GM19239 (cell line): ENCODE measurements at regions not wholly inside any gene's neighbourhood (a gene's known extent, or its start where the extent isn't known, plus 50 kb on each side); places are given as distances from the start of the nearest gene placed in this dataset.

ENCODE experiments used
- DNase-seq: peaks from one replicate; pipeline ENCODE4 v3.0.0; 2011; ENCODE audit warnings: low spot score; ENCODE audit not compliant: insufficient read length
- FAIRE-seq: peaks from 2 replicates; lab custom pipeline; 2011; peaks lifted over from hg19 to GRCh38; lab: Jason Lieb, UNC

DNA sequence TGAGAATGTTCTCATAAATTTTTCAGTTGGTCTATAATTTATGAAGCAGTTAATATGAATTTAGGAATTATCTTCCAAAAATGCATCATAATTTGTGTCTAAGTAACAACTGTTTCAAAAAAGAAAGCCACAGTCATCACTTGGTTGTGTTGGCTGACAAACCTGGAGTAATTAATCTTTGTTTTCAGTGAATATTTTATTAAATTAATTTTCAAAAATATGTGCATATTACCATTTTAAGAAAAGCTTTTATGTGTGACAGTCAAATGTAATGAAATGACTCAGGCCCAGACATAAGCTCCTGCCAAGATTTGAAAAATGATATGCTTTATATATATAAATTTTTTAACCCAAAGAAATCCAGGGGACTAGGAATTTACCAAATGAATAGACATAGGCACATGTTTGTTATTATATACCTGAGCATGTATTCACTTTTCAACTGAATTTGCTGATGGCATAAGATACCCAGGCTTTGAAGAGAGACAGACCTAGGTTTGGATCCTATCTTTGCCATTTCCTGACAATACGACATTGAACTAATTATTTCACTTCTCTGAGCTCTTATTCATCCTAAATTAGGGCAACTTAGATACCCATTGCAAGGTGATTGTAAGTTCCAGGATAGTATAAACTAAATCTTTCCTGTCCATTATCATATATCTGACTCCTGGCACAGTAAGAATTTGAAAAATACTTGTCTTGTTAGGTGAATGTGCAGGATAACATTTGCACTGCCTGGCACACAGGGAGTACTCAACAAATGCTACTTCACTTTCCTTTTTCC lies 729.5 kb upstream of the ADGRL2 start:
- FAIRE-seq: no peak

DNA sequence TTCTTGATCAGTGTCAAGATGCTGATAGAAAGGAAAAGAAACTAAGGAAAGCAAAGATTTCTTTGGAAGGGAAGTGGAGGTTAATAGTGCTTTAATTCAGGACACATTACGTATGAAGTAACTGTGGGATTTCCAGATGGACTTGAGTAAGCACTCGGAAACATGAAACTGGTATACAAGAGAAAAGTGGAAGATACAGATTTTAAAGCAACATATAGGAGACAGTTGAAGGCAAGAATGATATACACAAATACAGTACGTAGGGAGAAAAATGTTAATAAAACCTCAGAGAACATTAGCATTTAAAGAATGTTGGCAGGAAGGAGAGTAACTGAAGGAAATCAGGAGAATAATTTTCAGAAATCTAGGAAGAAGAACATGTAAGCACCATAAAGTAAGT lies 730.9 kb upstream of the ADGRL2 start:
- no peak for DNase-seq
- no peak for FAIRE-seq

More for the DNA sequence above, 729.5 kb upstream of the ADGRL2 start:
- DNase-seq: no peak

DNA sequence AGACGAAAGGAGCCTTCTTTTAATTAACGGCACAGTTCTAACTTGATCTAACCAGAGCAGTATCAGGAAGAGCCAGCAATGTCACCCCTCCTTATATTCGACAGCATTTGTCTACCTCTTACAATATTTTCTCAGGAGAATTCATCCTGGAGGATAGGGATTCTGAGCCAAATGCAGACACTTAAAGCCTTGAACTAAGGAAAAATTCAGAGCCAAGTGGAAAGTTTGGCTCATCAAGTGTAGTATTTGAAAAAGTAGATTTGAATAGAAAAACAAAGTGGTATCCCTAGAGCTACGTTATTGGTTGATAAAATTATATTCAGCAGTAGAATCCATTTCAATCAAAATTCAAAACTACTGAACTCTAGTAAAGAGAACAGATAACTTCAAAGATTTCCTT lies 732.0 kb upstream of the ADGRL2 start:
- FAIRE-seq (no peak), DNase-seq (no peak)

DNA sequence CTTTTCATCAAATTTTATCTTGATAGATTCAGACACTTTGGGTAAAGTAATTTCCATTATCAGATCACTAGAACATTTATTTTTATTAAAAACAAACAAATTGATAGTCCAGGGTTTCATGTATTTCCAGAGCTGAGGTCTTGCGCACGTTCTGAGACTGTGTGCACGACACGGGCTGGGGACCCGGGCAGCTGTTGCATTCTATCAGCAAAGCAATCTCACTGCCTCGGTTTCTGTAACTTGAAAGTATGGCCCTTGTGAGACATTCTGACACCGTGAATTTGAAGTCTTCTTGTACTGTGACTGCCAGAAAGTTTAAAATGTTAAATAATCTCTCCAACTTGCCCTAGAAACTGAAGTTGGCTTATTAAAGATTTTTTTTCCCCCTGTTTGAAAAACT lies 746.9 kb upstream of the ADGRL2 start:
- FAIRE-seq (no peak), DNase-seq (no peak)

DNA sequence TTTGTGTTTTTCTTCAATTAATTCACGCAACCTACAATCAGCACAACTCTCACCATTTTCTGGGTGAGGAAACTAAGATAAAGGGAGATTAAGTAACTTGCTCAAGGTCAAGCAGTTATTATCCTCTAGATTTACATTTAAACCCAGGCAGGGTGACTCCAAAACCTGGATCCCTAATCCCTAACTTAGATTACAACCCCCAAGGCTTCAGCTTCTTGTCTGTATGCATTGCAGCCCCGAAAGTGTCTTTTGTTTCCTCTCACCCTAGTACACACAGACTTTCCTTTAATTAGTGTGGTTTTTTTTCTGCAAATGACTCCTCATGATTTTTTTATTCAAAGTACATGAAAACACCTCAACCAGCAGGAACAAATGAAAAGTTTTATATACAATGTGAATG lies 748.6 kb upstream of the ADGRL2 start:
- no peak for DNase-seq
- no peak for FAIRE-seq

DNA sequence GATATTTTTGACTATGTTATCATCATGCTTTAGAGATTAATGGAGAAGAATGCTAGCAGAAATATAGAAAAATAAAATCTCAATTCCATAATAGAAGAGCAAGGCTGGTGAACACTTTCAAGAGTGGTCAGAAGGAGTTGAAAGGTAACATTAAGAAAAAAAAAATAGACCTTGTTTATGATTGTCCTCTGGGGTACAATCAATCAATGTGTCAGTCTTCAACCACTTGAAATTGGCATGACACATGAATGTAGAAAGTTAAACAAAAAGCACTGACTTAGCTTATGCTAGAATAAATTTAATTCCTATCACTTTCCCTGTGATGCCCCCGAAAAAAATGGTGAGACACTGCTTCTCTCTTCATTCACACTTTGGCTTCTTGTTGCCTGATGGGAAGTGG lies 750.3 kb upstream of the ADGRL2 start:
- DNase-seq (no peak), FAIRE-seq (no peak)

DNA sequence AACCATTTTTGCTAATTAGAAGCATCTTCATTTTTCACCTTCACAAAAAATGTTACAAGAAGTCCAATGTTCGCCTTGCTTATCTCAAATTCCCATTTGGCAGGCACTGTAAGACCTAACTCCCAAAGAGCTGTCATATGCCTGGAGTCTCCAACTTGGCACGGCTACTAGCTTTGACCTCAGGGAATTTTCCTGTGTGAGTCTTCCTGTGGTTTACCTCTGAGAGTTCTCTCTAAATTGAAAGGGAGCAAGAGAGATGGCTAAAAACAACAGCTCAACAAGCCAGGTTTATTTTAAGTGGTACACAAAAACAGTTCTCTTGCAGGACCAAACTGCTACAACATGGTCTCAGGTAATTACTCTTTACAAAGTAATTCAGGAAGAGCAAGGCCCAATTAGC lies 756.0 kb upstream of the ADGRL2 start:
- DNase-seq: no peak
- no peak for FAIRE-seq

DNA sequence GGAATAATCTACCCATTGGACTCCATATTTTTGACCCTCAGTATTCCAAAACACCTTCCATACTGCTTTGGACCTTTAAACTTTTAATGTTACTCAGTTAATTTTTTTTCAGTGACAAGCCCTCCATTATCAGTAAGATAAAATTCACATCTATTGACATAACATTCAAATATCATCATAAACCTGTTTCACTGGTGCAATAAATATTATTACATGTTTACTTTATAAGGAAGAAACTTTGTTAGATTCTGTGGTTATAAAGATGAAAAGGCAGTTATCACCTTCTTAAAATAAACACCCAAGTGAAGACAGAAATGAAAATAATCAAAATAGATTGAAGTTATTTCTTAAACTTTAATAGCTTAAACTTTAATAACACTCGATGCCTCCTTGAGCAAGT lies 758.5 kb upstream of the ADGRL2 start:
- FAIRE-seq (no peak), DNase-seq (no peak)

DNA sequence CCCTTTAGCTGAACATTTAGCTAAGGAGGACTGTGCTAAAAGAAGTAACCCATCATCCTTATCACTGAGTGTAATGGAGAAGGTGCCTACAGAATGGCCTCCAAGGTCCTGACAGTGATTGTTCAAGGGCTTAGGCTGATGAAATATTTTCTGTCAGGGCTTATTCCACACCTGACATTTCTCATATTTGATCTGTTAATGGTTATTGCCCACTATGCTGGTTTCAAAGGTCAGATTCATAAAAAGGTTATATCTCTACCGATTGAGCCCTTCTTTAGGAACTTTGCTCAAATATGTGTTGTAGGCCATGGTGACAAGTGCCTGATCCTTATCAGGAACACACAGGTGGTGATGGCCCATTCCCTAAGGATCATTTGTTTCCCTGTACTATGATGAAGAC lies 766.4 kb upstream of the ADGRL2 start:
- DNase-seq (no peak), FAIRE-seq (no peak)

DNA sequence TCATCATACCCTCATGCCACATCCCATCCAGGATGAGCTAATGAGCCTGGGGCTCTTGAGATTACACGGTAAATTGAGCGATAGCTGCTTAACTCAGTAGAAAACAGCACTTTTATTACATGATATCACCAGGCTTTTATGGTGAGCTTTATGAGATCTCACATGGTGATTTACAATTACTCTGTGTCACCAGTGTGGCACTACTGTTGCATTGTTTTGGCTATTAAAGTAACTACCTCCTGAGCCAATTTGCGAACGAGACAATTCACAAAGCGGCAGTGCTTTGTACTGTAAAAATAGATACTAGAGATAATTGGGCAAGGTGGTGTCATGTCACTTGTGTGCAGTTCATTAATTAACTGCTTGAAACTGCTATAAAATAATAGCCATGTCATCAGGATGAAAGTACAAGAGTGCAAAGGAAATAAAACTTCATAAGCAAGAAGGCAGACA lies 767.7 kb upstream of the ADGRL2 start:
- DNase-seq (no peak), FAIRE-seq (no peak)

DNA sequence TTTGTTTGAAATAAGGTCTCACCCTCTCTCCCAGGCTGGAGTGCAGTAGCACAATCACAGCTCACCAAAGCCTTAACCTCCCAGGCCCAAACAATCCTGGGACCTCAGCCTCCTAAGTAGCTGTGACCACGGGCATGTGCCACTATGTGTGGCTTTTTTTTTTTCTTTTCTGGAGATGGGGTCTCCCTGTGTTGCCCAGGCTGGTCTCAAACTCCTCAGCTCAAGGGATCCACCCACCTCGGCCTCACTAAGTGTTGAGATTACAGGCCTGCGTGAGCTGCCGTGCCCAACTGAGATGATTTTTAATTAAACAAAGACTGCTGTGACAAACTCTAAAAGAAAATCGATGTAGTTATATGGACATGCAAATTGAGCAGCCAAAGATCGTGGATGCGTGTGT lies 768.4 kb upstream of the ADGRL2 start:
- no peak for DNase-seq
- no peak for FAIRE-seq

DNA sequence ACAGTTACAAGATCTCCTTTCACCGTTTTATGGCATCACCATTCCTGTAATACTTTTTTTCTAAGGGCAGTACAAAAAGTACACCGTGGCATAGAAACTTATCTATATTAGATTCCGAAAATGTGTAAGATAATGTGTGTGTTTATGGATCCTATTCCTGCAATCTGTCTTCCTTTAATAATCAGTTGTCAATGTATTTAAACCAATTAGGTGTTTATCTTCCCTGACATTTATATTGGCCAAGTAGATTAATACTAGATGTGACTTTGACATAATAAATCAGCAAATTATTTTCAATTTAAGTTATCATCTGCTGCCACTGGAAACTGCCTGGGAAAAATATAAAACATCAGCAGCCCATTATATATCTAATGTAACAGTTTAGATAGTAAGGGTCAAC lies 770.3 kb upstream of the ADGRL2 start:
- FAIRE-seq: no peak

DNA sequence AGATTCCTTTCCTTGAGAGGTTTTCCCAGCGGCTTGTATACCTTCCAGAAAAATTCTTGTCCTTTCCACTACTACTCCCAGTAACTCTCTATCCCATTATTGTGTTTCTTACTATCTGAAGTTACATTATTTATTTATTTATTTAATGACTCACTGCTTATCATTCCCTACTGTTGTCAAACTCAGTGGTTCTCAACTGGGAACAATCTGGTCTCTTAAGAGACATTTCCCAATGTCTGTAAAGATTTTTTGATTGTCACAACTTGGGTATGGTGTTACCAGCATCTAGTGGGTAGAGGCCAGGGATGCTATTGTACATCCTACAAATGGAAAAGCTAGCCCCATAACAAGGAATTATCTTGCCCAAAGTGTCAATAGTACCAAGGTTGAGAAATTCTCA lies 771.5 kb upstream of the ADGRL2 start:
- FAIRE-seq (no peak), DNase-seq (no peak)

More for the DNA sequence above, 770.3 kb upstream of the ADGRL2 start:
- DNase-seq: no peak

DNA sequence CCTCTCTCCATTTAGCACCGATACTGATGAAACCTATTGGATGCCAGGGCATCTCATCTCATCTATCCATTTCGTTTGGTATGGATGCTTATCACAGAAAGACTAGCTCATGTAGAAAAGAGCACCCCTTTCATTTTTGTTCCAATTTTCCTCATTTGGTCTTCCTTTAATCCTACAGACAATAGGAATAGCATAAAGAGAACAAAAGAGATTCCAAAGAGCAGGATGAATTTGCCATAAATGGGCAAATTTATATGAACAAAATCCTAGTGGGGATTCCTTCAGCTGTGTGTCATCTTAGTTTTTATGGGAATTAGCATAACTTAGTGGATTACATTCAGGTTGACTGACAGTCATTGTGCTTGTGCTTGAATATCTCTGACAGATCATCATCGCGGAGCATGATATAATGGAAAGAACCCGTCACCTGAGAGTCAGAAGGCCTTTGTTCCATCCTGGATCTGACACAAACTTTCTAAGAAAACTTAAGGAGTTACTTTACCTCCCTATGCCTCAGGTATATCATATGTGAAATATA lies 777.5 kb upstream of the ADGRL2 start:
- no peak for DNase-seq
- FAIRE-seq: no peak

DNA sequence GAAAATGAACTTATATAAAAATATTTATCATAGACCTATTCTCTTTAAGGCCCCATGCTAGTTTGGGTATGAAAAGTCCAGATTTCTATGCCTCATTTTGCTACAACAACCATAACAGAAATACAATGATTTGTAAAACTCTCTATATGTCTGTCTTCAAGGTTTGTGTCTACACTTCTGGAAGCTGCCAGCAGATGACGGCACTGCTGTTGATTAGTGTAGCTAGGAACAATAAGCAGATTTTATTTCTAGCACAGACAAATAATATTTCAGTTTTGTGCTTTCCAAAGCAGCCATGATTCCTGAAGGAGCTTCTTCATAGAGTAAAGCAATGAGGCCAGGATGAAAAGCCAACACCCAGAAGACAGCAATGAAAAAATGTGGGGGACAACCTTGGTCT lies 779.6 kb upstream of the ADGRL2 start:
- FAIRE-seq (no peak), DNase-seq (no peak)

DNA sequence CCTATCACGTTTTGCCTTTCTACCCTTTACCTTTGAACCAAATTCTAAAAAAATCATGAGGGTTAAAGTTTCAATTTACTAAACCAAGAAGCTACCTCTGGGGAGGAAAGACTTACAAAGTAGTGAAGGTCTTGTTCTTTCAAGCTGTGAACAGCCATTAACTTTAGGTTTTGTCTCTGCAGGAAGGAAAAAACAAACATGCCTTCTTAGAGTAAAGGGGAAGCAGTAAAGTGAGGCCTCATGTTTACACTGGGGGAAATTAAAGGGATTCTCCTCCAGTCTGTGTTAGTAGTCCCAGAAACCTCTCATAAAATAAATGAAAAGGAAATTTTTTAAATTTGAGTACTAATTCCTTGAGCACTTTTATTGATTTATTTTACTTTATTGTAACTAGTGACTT lies 780.2 kb upstream of the ADGRL2 start:
- no peak for FAIRE-seq
- no peak for DNase-seq

DNA sequence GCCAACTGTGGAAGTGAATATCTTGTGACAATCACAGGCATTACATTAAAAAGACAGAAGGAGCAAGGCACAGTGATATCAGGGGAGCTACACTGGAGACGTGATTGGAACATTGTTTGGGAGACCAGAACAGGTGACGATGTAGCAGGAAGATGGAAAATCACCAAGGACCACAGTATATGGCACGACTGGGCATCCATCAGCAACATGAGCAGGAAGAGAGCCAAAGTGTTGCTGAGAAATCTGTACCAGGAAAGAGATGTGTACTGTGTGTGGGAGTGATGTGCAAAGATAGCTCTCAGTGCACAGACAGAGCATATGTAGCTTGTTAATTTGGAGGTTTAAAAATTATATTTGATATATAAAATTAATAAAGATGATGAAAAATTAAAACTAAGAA lies 790.6 kb upstream of the ADGRL2 start:
- no peak for FAIRE-seq
- DNase-seq: no peak

DNA sequence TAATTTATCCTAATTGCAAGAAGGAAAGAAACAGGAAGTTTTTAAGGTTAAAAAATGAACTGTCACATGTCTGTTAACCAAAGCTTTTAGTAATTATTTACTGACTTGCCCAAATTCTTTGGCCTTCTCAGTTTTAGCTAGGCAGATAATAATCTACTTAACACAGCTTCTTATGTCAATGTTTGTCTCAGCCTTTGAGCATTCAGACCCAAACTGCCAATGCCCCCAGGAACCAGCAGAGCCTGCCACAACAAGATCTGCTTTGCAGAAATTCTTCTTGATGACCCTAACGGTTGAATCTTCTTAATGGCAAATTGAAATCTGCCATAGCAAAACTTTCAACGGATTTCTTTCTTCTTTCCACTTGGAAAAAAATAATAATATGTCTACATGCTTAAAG lies 792.4 kb upstream of the ADGRL2 start:
- DNase-seq (no peak), FAIRE-seq (no peak)

DNA sequence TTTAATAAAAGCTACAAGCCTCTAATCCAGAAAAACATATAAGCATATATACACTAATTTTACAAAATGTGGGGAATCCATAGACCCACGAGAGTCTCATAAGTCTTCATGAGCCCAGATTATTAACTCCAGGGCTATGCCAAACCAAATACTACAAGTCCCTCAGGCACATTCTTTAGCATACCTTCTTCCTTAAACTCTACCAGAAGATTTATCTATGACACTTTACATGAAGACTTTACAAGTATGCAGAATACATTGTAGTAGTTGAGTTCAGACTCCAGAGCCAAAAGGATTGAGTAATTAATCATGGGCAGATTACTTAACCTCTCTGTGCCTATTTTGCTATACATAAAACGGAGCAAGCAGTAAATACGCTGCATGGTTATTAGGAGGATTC lies 793.7 kb upstream of the ADGRL2 start:
- FAIRE-seq (no peak), DNase-seq (no peak)

DNA sequence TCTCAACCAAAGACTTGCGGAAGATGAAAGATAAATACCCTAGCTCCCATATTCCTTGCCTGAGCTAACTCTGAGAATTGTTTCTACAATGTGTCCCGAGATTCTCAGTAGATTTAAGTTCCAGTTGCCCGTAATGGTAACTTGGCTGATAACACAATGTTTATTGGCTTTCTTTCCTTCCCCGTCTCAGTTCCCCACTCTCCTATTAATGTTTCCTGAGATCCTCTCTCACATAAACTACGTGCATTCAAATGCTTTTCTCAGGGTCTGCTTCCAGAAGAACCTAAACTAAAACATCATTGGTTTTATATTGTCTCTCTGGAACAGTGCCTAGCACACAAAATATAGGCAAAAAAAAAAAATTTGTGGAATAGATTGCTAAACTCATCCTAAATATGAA lies 794.2 kb upstream of the ADGRL2 start:
- FAIRE-seq (no peak), DNase-seq (no peak)

DNA sequence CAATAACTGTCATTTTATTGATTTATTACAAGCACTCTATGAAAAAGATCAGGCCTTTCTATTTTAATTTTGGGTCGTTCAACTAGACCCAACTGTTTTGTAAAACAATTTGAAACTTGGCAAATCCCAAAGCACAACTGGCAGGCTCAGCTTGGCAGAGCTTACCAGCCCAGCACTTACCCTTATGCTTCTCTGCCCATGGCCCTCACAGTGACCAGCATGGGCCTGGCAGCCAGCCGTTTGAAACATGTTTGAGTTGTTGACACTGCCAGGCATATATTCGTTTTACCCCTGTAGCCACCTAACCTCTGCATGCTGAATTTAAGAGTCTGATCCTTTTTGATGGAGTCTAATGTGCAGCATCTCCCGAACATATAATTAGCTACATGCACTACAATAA lies 796.7 kb upstream of the ADGRL2 start:
- DNase-seq (no peak), FAIRE-seq (no peak)

DNA sequence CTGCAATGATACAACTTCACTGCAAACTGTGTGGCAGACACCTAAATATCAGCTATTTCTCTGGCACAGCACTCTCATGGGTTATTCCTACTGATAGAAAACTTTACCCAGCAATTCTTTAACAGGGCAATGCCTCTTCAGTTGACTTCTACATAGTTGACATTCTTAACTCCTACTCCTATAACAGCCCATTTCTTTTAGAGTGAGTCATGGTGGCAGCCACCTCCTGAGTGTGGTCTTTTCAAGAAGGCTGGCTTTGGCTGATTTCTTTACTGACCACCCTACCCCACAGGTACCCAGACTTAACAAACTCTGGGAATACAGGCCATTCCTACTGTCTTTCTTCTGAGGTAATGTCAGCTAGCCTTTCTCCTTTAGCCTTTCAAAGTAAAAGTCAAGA lies 805.8 kb upstream of the ADGRL2 start:
- no peak for FAIRE-seq
- no peak for DNase-seq
